ENCODE measurements at regions not wholly inside any gene's neighbourhood (a gene's known extent, or its start where the extent isn't known, plus 50 kb on each side); places are given as distances from the start of the nearest gene placed in this dataset.
A peak's percentile ranks its signal among the peaks of the same experiment; 100 is the strongest.

GRCh38 chr14:101711041-101711856 is 50.3 kb upstream of the PPP2R5C start:
- Histone ChIP-seq H3K27me3 (replicated peaks in 1 of 4; ENCODE audit: control insufficient read depth in 3 of 4, extremely low read depth in 1 of 4, insufficient read depth in 3 of 4, low read length in 3 of 4) (peaks cover 0 to 8% (median 8%) of the 10 kb centered on the region in 4 experiments; a peak in 6 of 7 replicates), H3K4me2 (ENCODE audit: insufficient read depth in 1 of 2, low read depth in 2 of 2, low read length in 2 of 2) (no peak overlapping the region), H2BK15ac (ENCODE audit: low read length) (no peak overlapping the region), H3K9me3 (ENCODE audit: insufficient read depth in 2 of 2, low read depth in 1 of 2, low read length in 1 of 2) (no peaks in the 10 kb centered on the region), H3K4ac (replicated peaks; ENCODE audit: insufficient read length, low read depth, low read length) (no peak overlapping the region), H2AFZ (ENCODE audit: low read length) (no peak overlapping the region), H2BK20ac (ENCODE audit: low read length) (no peak overlapping the region), H4K8ac (ENCODE audit: extremely low read depth, insufficient read depth, low read length) (no peak overlapping the region; the same call in 1 of the 2 replicates), H3K56ac (replicated peaks; ENCODE audit: insufficient read length, low read depth, low read length) (no peak overlapping the region), H3K14ac (ENCODE audit: insufficient read length) (no peak overlapping the region), H3K18ac (ENCODE audit: extremely low read depth, low read length) (no peak overlapping the region; the same call in 1 of the 2 replicates), H3K4me1 (replicated peaks in 1 of 4; ENCODE audit: control insufficient read depth in 3 of 4, insufficient read depth in 4 of 4, low read length in 3 of 4) (peaks cover 0 to 17% (median 5%) of the 10 kb centered on the region in 4 experiments; a peak in 6 of 7 replicates), H3K79me1 (ENCODE audit: low read depth, low read length) (no peaks in the 10 kb centered on the region), H3K36me3 (ENCODE audit: control insufficient read depth in 2 of 4, insufficient read depth in 4 of 4, low read length in 3 of 4) (no peaks in the 10 kb centered on the region), H4K5ac (ENCODE audit: insufficient read length, low read depth, low read length) (no peak overlapping the region), H3K23ac (ENCODE audit: insufficient read length) (no peak overlapping the region), H2AK5ac (ENCODE audit: low read depth, low read length) (no peak overlapping the region), H3K4me3 (ENCODE audit: extremely low read depth in 1 of 4, insufficient read depth in 2 of 4, low read depth in 3 of 4, low read length in 4 of 4) (no peak overlapping the region), H4K20me1 (replicated peaks in 1 of 2; ENCODE audit: control insufficient read depth in 1 of 2, insufficient read depth in 2 of 2, low read length in 2 of 2) (no peaks in the 10 kb centered on the region), H2BK5ac (ENCODE audit: low read depth, low read length) (no peak overlapping the region), H4K91ac (replicated peaks; ENCODE audit: insufficient read length, low read length) (no peak overlapping the region), H3K27ac (ENCODE audit: low read depth, low read length) (no peak overlapping the region), H3K9ac (replicated peaks in 1 of 4; ENCODE audit: extremely low read depth in 1 of 4, low read depth in 3 of 4, low read length in 3 of 4) (no peak overlapping the region), H3K79me2 (ENCODE audit: control insufficient read depth in 1 of 2, insufficient read depth in 2 of 2, low read length in 2 of 2) (no peaks in the 10 kb centered on the region), H3K23me2 (ENCODE audit: low read depth, low read length) (no peaks in the 10 kb centered on the region), H2BK12ac (ENCODE audit: low read depth, low read length) (peak overlapping the region; percentile 9; the same call in 1 of the 2 replicates), H2BK120ac (replicated peaks; ENCODE audit: low read depth, low read length) (no peak overlapping the region)
- FAIRE-seq = no peak
- ChIA-PET POLR2A (ENCODE audit: partially characterized antibody) (interaction anchor here (1.7 kb wide), 1 partner anchor 253 kb away, joined by 4 read pairs; the partner anchor contains the start of gene DYNC1H1), CTCF (ENCODE audit: partially characterized antibody) (interaction anchor here (1.0 to 1.7 kb wide), 2 partner anchors 8 to 238 kb away, joined by 3 to 5 read pairs; no protein-coding TSS in a partner anchor)
- no peak for DNase-seq (ENCODE audit: low read depth in 1 of 2, low spot score in 2 of 2)
- 91% methylated on average over 7 of the region's 13 CpGs; no CpG with 5 or more reads in 1 of the 2 experiments for WGBS, 2 experiments (ENCODE audit: extremely low coverage in 1 of 2, insufficient coverage in 1 of 2, insufficient read length in 1 of 2, insufficient replicate concordance in 2 of 2, low coverage in 1 of 2, low lambda C conversion rate in 2 of 2, missing lambda C conversion rate in 1 of 2)
- TF ChIP-seq HDAC6 (IDR thresholded peaks at IDR 0.05; ENCODE audit: low read depth, low read length) = no peak
- TF ChIP-seq MAX (IDR thresholded peaks at IDR 0.05) = no peak
- no peak for TF ChIP-seq POU5F1 (IDR thresholded peaks at IDR 0.05; ENCODE audit: low read depth, low read length)
- no peak for TF ChIP-seq ASH2L (IDR thresholded peaks at IDR 0.05; ENCODE audit: low read length)
- TF ChIP-seq RNF2 (IDR thresholded peaks at IDR 0.05; ENCODE audit: borderline replicate concordance, low read depth, low read length, missing control alignments, poor library complexity, severe bottlenecking) = no peak
- TF ChIP-seq SP2 (IDR thresholded peaks at IDR 0.05; ENCODE audit: low read length) = no peak
- no peak for TF ChIP-seq SAP30 (IDR thresholded peaks at IDR 0.05; ENCODE audit: insufficient read depth, insufficient replicate concordance, low read length)
- TF ChIP-seq E2F6 (IDR thresholded peaks at IDR 0.05) = no peak
- no peak for TF ChIP-seq TAF7 (optimal IDR thresholded peaks at IDR 0.05; ENCODE audit: borderline replicate concordance, low read depth, low read length)
- no peak for TF ChIP-seq RFX5 (IDR thresholded peaks at IDR 0.05; ENCODE audit: borderline replicate concordance, low read depth, low read length)
